ENCODE measurements at regions not wholly inside any gene's neighbourhood (a gene's known extent, or its start where the extent isn't known, plus 50 kb on each side); places are given as distances from the start of the nearest gene placed in this dataset.
A peak's percentile ranks its signal among the peaks of the same experiment; 100 is the strongest.

GRCh38 chr1:30305519-30305918, 417.9 kb downstream of the MATN1 start:
- no peak for TF ChIP-seq CTCF (IDR thresholded peaks at IDR 0.05; ENCODE audit: insufficient read depth, low read depth, low read length, missing control alignments)
- no peak overlapping the region for H3K4me3 ChIP-seq (ENCODE audit: low read length)
- DNase-seq (ENCODE audit: low read depth): no peak

- no peak for DNase-seq (ENCODE audit: low read depth)
- TF ChIP-seq CTCF (IDR thresholded peaks at IDR 0.05; ENCODE audit: insufficient read depth, low read depth, low read length, missing control alignments): no peak
- no peak overlapping the region for H3K4me3 ChIP-seq (ENCODE audit: low read length)
Observed at GRCh38 chr1:30305061-30305460, 418.3 kb downstream of the MATN1 start.

GRCh38 chr1:30304080-30304479, 419.3 kb downstream of the MATN1 start:
- H3K4me3 ChIP-seq (ENCODE audit: low read length): no peak overlapping the region
- DNase-seq (ENCODE audit: low read depth): no peak
- TF ChIP-seq CTCF (IDR thresholded peaks at IDR 0.05; ENCODE audit: insufficient read depth, low read depth, low read length, missing control alignments): no peak

GRCh38 chr1:30303387-30303786, 420.0 kb downstream of the MATN1 start:
- H3K4me3 ChIP-seq (ENCODE audit: low read length): no peak overlapping the region
- DNase-seq (ENCODE audit: low read depth): no peak
- TF ChIP-seq CTCF (IDR thresholded peaks at IDR 0.05; ENCODE audit: insufficient read depth, low read depth, low read length, missing control alignments): no peak

GRCh38 chr1:30302858-30303257, 420.5 kb downstream of the MATN1 start:
- no peak overlapping the region for H3K4me3 ChIP-seq (ENCODE audit: low read length)
- no peak for TF ChIP-seq CTCF (IDR thresholded peaks at IDR 0.05; ENCODE audit: insufficient read depth, low read depth, low read length, missing control alignments)
- DNase-seq (ENCODE audit: low read depth): no peak

- no peak overlapping the region for H3K4me3 ChIP-seq (ENCODE audit: low read length)
- TF ChIP-seq CTCF (IDR thresholded peaks at IDR 0.05; ENCODE audit: insufficient read depth, low read depth, low read length, missing control alignments): no peak
- DNase-seq (ENCODE audit: low read depth): no peak
Observed at GRCh38 chr1:30300669-30301068, 422.7 kb downstream of the MATN1 start.

GRCh38 chr1:30299393-30299792, 424.0 kb downstream of the MATN1 start:
- TF ChIP-seq CTCF (IDR thresholded peaks at IDR 0.05; ENCODE audit: insufficient read depth, low read depth, low read length, missing control alignments): no peak
- DNase-seq (ENCODE audit: low read depth): peak; percentile 1
- no peak overlapping the region for H3K4me3 ChIP-seq (ENCODE audit: low read length)

Data from epithelial cell of esophagus (primary cell).